Vagina (tissue), 2 donors: ENCODE measurements at regions not wholly inside any gene's neighbourhood (a gene's known extent, or its start where the extent isn't known, plus 50 kb on each side); places are given as distances from the start of the nearest gene placed in this dataset.

Experiments
- POLR2A ChIP-seq, 2 donors: fragments of 450-650 bp; IDR thresholded peaks; one replicate each; pipeline ENCODE4 v1.6.1; 2017; ENCODE audit warnings: antibody characterized with exemption in 2 of 2, mild to moderate bottlenecking in 2 of 2, moderate library complexity in 2 of 2
- TF ChIP-seq, protein P1 (sequence below), 3 experiments: fragments of 450-650 bp in 2 of 3; fragments of 200-600 bp in 1 of 3; sonication (generic) in 1 of 3; IDR thresholded peaks; one replicate each; pipeline ENCODE4 v1.5.1; 2017 to 2019; ENCODE audit warnings: antibody characterized with exemption in 3 of 3, mild to moderate bottlenecking in 2 of 3, moderate library complexity in 2 of 3

DNA sequence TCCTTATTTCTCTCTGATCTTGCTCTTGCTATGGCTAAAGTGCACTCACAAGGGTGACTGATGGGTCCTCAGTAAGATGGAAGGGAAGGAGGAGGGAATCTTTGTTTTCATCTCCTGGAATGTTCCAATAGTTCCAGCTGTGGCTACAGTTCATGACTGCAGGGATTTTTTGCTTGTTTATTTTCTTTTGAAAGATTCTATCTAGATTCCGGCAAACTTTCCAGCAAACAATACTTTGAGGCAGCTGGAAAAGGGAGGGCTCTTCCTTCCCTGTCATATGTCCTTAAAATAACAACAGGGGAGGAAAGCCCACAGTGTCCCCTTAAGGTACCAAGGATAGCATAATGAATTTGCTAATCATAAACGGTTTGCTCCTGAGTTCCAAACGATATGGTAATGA is 111.3 kb upstream of the SLC14A2 start:
- TF ChIP-seq, protein P1, sequence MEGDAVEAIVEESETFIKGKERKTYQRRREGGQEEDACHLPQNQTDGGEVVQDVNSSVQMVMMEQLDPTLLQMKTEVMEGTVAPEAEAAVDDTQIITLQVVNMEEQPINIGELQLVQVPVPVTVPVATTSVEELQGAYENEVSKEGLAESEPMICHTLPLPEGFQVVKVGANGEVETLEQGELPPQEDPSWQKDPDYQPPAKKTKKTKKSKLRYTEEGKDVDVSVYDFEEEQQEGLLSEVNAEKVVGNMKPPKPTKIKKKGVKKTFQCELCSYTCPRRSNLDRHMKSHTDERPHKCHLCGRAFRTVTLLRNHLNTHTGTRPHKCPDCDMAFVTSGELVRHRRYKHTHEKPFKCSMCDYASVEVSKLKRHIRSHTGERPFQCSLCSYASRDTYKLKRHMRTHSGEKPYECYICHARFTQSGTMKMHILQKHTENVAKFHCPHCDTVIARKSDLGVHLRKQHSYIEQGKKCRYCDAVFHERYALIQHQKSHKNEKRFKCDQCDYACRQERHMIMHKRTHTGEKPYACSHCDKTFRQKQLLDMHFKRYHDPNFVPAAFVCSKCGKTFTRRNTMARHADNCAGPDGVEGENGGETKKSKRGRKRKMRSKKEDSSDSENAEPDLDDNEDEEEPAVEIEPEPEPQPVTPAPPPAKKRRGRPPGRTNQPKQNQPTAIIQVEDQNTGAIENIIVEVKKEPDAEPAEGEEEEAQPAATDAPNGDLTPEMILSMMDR (IDR thresholded peaks at IDR 0.05), result no peak
- TF ChIP-seq POLR2A (IDR thresholded peaks at IDR 0.05), result no peak
